HepG2 (cell line): ENCODE measurements at regions not wholly inside any gene's neighbourhood (a gene's known extent, or its start where the extent isn't known, plus 50 kb on each side); places are given as distances from the start of the nearest gene placed in this dataset.

Experiments
- HNRNPUL1 ChIP-seq: fragments of 200-400 bp; formaldehyde crosslinking; IDR thresholded peaks from 2 replicates; pipeline ENCODE4 v1.6.1; 2017; ENCODE audit warnings: low read depth, mild to moderate bottlenecking, low read length, moderate library complexity
- IKZF1 ChIP-seq: fragments of 450-650 bp; IDR thresholded peaks from 2 replicates; pipeline ENCODE4 v1.7.1; 2016
- JDP2 ChIP-seq: sonication (generic); formaldehyde crosslinking; IDR thresholded peaks from 2 replicates; pipeline ENCODE4 v1.8.1; 2022; ENCODE audit warnings: missing genetic modification reagents, borderline replicate concordance
- RELA ChIP-seq: sonication (generic); formaldehyde crosslinking; IDR thresholded peaks from 2 replicates; pipeline ENCODE4 v1.4.0; 2020; ENCODE audit warnings: missing genetic modification reagents
- SIX1 ChIP-seq: sonication (generic); formaldehyde crosslinking; IDR thresholded peaks from 2 replicates; pipeline ENCODE4 v1.4.0; 2020; ENCODE audit warnings: missing genetic modification reagents, borderline replicate concordance
- SPEN ChIP-seq: sonication (generic); formaldehyde crosslinking; IDR thresholded peaks from 2 replicates; pipeline ENCODE4 v1.5.1; 2020; ENCODE audit warnings: low read depth, mild to moderate bottlenecking, missing genetic modification reagents
- SRSF1 ChIP-seq: fragments of 200-400 bp; formaldehyde crosslinking; optimal IDR thresholded peaks from 2 replicates; pipeline ENCODE3; 2017; ENCODE audit warnings: mild to moderate bottlenecking, low read depth, low read length, moderate library complexity
- TGIF2 ChIP-seq: IDR thresholded peaks from 2 replicates; pipeline ENCODE4 v1.6.1; 2016; ENCODE audit warnings: control low read depth, missing compliant biosample characterization
- ZNF260 ChIP-seq: sonication (generic); formaldehyde crosslinking; IDR thresholded peaks from 2 replicates; pipeline ENCODE4 v1.4.0; 2020; ENCODE audit warnings: missing genetic modification reagents, low read depth, mild to moderate bottlenecking, borderline replicate concordance
- ZNF337 ChIP-seq: sonication (generic); formaldehyde crosslinking; IDR thresholded peaks from 2 replicates; pipeline ENCODE4 v1.5.1; 2020; ENCODE audit warnings: missing genetic modification reagents, low read depth, mild to moderate bottlenecking, borderline replicate concordance
- TF ChIP-seq, protein P1 (sequence below): sonication (generic); formaldehyde crosslinking; IDR thresholded peaks from 2 replicates; pipeline ENCODE4 v1.8.0; 2022; ENCODE audit warnings: mild to moderate bottlenecking, missing genetic modification reagents
- TF ChIP-seq, protein P2 (sequence below): sonication (generic); formaldehyde crosslinking; IDR thresholded peaks from 2 replicates; pipeline ENCODE4 v1.5.0; 2020; ENCODE audit warnings: mild to moderate bottlenecking, missing genetic modification reagents, moderate library complexity
- TF ChIP-seq, protein P3 (sequence below): sonication (generic); formaldehyde crosslinking; IDR thresholded peaks from 2 replicates; pipeline ENCODE4 v1.4.0; 2020; ENCODE audit warnings: mild to moderate bottlenecking, missing genetic modification reagents
- TF ChIP-seq, protein P4 (sequence below): sonication (generic); formaldehyde crosslinking; IDR thresholded peaks from 2 replicates; pipeline ENCODE4 v1.4.0; 2020; ENCODE audit warnings: mild to moderate bottlenecking, low read depth, missing genetic modification reagents
- TF ChIP-seq, protein P5 (sequence below): sonication (generic); formaldehyde crosslinking; IDR thresholded peaks from 2 replicates; pipeline ENCODE4 v1.4.0; 2020; ENCODE audit warnings: low read depth, missing genetic modification reagents
- TF ChIP-seq, protein P6 (sequence below): sonication (generic); formaldehyde crosslinking; IDR thresholded peaks from 2 replicates; pipeline ENCODE4 v1.5.0; 2020; ENCODE audit warnings: mild to moderate bottlenecking, missing genetic modification reagents

DNA sequence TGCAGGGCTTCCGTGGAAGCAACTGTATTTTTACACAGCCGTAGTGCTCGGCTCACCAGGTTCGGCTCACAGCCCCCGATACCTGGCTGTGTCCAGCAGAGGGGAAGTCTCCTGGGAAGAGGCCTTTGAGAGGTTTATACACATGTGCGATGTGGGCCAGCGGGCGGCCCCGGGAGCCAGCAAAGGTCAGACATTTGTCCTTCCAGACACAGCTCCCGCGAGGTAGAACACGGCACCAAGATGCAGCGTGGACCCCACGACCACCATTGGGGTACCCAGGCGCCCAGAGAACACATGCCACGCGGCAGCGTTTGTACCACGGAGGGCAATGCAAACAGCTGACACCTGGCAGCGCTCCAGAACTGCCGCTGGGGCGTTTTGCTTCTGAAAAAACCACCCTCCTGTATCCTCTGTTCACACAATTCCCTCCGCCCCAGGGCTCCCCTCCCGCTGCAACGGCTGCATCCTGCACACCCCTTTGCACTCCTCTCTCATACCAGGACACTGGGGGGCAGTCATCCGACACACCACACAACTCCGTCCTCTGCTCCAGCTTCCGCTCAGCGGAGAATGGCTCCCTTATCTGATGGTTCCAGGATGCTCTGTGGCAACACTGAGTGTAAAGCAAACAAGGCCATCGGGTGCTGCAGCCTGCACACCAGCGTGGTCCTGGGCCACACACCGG, 235.3 kb downstream of the SYK start (continued):
- TF ChIP-seq, protein P1, sequence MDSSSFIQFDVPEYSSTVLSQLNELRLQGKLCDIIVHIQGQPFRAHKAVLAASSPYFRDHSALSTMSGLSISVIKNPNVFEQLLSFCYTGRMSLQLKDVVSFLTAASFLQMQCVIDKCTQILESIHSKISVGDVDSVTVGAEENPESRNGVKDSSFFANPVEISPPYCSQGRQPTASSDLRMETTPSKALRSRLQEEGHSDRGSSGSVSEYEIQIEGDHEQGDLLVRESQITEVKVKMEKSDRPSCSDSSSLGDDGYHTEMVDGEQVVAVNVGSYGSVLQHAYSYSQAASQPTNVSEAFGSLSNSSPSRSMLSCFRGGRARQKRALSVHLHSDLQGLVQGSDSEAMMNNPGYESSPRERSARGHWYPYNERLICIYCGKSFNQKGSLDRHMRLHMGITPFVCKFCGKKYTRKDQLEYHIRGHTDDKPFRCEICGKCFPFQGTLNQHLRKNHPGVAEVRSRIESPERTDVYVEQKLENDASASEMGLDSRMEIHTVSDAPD (CRISPR knock-in tag), result peak; percentile 90
- TF ChIP-seq, protein P2, sequence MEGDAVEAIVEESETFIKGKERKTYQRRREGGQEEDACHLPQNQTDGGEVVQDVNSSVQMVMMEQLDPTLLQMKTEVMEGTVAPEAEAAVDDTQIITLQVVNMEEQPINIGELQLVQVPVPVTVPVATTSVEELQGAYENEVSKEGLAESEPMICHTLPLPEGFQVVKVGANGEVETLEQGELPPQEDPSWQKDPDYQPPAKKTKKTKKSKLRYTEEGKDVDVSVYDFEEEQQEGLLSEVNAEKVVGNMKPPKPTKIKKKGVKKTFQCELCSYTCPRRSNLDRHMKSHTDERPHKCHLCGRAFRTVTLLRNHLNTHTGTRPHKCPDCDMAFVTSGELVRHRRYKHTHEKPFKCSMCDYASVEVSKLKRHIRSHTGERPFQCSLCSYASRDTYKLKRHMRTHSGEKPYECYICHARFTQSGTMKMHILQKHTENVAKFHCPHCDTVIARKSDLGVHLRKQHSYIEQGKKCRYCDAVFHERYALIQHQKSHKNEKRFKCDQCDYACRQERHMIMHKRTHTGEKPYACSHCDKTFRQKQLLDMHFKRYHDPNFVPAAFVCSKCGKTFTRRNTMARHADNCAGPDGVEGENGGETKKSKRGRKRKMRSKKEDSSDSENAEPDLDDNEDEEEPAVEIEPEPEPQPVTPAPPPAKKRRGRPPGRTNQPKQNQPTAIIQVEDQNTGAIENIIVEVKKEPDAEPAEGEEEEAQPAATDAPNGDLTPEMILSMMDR (CRISPR knock-in tag), result peak; percentile 99
- TF ChIP-seq SIX1 (CRISPR knock-in tag) (peak; percentile 80; the same call in 1 of the 2 replicates), IKZF1 (no peak), HNRNPUL1 (no peak), ZNF260 (CRISPR knock-in tag) (no peak), TGIF2 (CRISPR knock-in tag) (peak; percentile 63; the same call in 1 of the 2 replicates), RELA (CRISPR knock-in tag) (no peak), SRSF1 (no peak), JDP2 (CRISPR knock-in tag) (peak; percentile 61; the same call in 1 of the 2 replicates), SPEN (CRISPR knock-in tag) (peak; percentile 75), ZNF337 (CRISPR knock-in tag) (no peak)
- TF ChIP-seq, protein P3, sequence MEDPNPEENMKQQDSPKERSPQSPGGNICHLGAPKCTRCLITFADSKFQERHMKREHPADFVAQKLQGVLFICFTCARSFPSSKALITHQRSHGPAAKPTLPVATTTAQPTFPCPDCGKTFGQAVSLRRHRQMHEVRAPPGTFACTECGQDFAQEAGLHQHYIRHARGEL (CRISPR knock-in tag), result no peak
- TF ChIP-seq, protein P4, sequence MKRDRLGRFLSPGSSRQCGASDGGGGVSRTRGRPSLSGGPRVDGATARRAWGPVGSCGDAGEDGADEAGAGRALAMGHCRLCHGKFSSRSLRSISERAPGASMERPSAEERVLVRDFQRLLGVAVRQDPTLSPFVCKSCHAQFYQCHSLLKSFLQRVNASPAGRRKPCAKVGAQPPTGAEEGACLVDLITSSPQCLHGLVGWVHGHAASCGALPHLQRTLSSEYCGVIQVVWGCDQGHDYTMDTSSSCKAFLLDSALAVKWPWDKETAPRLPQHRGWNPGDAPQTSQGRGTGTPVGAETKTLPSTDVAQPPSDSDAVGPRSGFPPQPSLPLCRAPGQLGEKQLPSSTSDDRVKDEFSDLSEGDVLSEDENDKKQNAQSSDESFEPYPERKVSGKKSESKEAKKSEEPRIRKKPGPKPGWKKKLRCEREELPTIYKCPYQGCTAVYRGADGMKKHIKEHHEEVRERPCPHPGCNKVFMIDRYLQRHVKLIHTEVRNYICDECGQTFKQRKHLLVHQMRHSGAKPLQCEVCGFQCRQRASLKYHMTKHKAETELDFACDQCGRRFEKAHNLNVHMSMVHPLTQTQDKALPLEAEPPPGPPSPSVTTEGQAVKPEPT (CRISPR knock-in tag), result peak; percentile 68; the same call in 1 of the 2 replicates
- TF ChIP-seq, protein P5, sequence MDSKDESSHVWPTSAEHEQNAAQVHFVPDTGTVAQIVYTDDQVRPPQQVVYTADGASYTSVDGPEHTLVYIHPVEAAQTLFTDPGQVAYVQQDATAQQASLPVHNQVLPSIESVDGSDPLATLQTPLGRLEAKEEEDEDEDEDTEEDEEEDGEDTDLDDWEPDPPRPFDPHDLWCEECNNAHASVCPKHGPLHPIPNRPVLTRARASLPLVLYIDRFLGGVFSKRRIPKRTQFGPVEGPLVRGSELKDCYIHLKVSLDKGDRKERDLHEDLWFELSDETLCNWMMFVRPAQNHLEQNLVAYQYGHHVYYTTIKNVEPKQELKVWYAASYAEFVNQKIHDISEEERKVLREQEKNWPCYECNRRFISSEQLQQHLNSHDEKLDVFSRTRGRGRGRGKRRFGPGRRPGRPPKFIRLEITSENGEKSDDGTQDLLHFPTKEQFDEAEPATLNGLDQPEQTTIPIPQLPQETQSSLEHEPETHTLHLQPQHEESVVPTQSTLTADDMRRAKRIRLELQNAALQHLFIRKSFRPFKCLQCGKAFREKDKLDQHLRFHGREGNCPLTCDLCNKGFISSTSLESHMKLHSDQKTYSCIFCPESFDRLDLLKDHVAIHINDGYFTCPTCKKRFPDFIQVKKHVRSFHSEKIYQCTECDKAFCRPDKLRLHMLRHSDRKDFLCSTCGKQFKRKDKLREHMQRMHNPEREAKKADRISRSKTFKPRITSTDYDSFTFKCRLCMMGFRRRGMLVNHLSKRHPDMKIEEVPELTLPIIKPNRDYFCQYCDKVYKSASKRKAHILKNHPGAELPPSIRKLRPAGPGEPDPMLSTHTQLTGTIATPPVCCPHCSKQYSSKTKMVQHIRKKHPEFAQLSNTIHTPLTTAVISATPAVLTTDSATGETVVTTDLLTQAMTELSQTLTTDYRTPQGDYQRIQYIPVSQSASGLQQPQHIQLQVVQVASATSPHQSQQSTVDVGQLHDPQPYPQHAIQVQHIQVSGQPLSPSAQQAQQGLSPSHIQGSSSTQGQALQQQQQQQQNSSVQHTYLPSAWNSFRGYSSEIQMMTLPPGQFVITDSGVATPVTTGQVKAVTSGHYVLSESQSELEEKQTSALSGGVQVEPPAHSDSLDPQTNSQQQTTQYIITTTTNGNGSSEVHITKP (CRISPR knock-in tag), result peak; percentile 78; the same call in 1 of the 2 replicates
- TF ChIP-seq, protein P6, sequence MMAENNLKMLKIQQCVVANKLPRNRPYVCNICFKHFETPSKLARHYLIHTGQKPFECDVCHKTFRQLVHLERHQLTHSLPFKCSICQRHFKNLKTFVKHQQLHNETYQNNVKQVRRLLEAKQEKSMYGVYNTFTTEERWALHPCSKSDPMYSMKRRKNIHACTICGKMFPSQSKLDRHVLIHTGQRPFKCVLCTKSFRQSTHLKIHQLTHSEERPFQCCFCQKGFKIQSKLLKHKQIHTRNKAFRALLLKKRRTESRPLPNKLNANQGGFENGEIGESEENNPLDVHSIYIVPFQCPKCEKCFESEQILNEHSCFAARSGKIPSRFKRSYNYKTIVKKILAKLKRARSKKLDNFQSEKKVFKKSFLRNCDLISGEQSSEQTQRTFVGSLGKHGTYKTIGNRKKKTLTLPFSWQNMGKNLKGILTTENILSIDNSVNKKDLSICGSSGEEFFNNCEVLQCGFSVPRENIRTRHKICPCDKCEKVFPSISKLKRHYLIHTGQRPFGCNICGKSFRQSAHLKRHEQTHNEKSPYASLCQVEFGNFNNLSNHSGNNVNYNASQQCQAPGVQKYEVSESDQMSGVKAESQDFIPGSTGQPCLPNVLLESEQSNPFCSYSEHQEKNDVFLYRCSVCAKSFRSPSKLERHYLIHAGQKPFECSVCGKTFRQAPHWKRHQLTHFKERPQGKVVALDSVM (CRISPR knock-in tag), result no peak; the same call in 1 of the 2 replicates
